ENCODE measurements at regions not wholly inside any gene's neighbourhood (a gene's known extent, or its start where the extent isn't known, plus 50 kb on each side); places are given as distances from the start of the nearest gene placed in this dataset.

- no peak for DNase-seq (ENCODE audit: low read depth in 1 of 2, low spot score in 1 of 2)
- Histone ChIP-seq H3K27ac (no peak overlapping the region), H3K9me3 (ENCODE audit: low read depth) (no peaks in the 10 kb centered on the region), H3K4me1 (ENCODE audit: low read depth) (no peaks in the 10 kb centered on the region), H3K36me3 (no peaks in the 10 kb centered on the region), H3K27me3 (no peaks in the 10 kb centered on the region), H3K4me3 (no peak overlapping the region)
- no peak for TF ChIP-seq CTCF (IDR thresholded peaks at IDR 0.05; ENCODE audit: low read depth, low read length)
Observed at GRCh38 chr22:49566141-49566541, 261.5 kb downstream of the BRD1 start.

GRCh38 chr22:49565516-49565855, 262.2 kb downstream of the BRD1 start:
- H3K9me3 ChIP-seq (ENCODE audit: low read depth): no peaks in the 10 kb centered on the region
- no peaks in the 10 kb centered on the region for H3K27me3 ChIP-seq
- no peak for TF ChIP-seq CTCF (IDR thresholded peaks at IDR 0.05; ENCODE audit: low read depth, low read length)
- no peaks in the 10 kb centered on the region for H3K4me1 ChIP-seq (ENCODE audit: low read depth)
- H3K4me3 ChIP-seq: no peak overlapping the region
- H3K36me3 ChIP-seq: no peaks in the 10 kb centered on the region
- no peak overlapping the region for H3K27ac ChIP-seq
- DNase-seq (ENCODE audit: low read depth in 1 of 2, low spot score in 1 of 2): no peak

GRCh38 chr22:49564666-49565515, 262.8 kb downstream of the BRD1 start:
- no peak overlapping the region for H3K4me3 ChIP-seq
- H3K27ac ChIP-seq: no peak overlapping the region
- no peak for TF ChIP-seq CTCF (IDR thresholded peaks at IDR 0.05; ENCODE audit: low read depth, low read length)
- DNase-seq (ENCODE audit: low read depth in 1 of 2, low spot score in 1 of 2): no peak
- no peaks in the 10 kb centered on the region for H3K36me3 ChIP-seq
- no peaks in the 10 kb centered on the region for H3K4me1 ChIP-seq (ENCODE audit: low read depth)
- H3K9me3 ChIP-seq (ENCODE audit: low read depth): no peaks in the 10 kb centered on the region
- H3K27me3 ChIP-seq: no peaks in the 10 kb centered on the region

- H3K27me3 ChIP-seq: no peaks in the 10 kb centered on the region
- H3K27ac ChIP-seq: no peak overlapping the region
- no peaks in the 10 kb centered on the region for H3K9me3 ChIP-seq (ENCODE audit: low read depth)
- H3K36me3 ChIP-seq: no peaks in the 10 kb centered on the region
- H3K4me3 ChIP-seq: no peak overlapping the region
- DNase-seq (ENCODE audit: low read depth in 1 of 2, low spot score in 1 of 2): no peak
- TF ChIP-seq CTCF (IDR thresholded peaks at IDR 0.05; ENCODE audit: low read depth, low read length): no peak
- H3K4me1 ChIP-seq (ENCODE audit: low read depth): no peaks in the 10 kb centered on the region
Observed at GRCh38 chr22:49564054-49564453, 263.6 kb downstream of the BRD1 start.

GRCh38 chr22:49562685-49563249, 264.9 kb downstream of the BRD1 start:
- H3K27me3 ChIP-seq: no peaks in the 10 kb centered on the region
- no peaks in the 10 kb centered on the region for H3K9me3 ChIP-seq (ENCODE audit: low read depth)
- no peak for DNase-seq (ENCODE audit: low read depth in 1 of 2, low spot score in 1 of 2)
- no peak overlapping the region for H3K4me3 ChIP-seq
- no peak for TF ChIP-seq CTCF (IDR thresholded peaks at IDR 0.05; ENCODE audit: low read depth, low read length)
- no peaks in the 10 kb centered on the region for H3K4me1 ChIP-seq (ENCODE audit: low read depth)
- no peaks in the 10 kb centered on the region for H3K36me3 ChIP-seq
- no peak overlapping the region for H3K27ac ChIP-seq
